ENCODE measurements at regions not wholly inside any gene's neighbourhood (a gene's known extent, or its start where the extent isn't known, plus 50 kb on each side); places are given as distances from the start of the nearest gene placed in this dataset.

DNA sequence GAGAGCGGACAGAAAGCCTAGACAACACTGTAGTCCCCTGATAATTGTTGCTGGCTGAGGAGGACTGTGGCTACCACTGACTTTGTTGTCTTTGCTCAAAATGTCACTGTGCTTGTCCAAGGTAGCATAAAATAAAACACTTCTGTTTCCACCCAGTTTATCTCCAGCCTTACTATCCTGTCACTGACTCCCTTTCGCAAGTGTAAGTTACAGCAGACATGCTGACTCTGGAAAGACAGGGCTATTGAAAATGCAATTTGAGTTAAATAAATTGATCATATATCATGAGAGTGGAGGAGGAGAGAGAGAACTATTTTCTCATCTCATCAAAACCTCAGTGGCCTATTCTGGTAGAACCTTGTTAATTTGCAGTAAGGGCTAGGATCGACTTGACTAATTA lies 138.0 kb upstream of the KIRREL3 start:
- TF ChIP-seq POLR2AphosphoS5 (IDR thresholded peaks at IDR 0.05; ENCODE audit: low read depth, low read length) (no peak), POLR2A (IDR thresholded peaks at IDR 0.05; ENCODE audit: low read depth, low read length) (no peak)
